AG04449 (cell line): ENCODE measurements at regions not wholly inside any gene's neighbourhood (a gene's known extent, or its start where the extent isn't known, plus 50 kb on each side); places are given as distances from the start of the nearest gene placed in this dataset.

Experiments
- CTCF ChIA-PET: fragments of 350-600 bp; formaldehyde crosslinking; extraction: SDS; loops from one replicate; lab custom pipeline; 2021; ENCODE audit warnings: antibody characterized with exemption; lab: Yijun Ruan, JAX
- POLR2A ChIA-PET: fragments of 400-600, 350-600 bp; formaldehyde crosslinking; extraction: SDS; loops from one replicate; lab custom pipeline; 2020; ENCODE audit warnings: antibody characterized with exemption, inconsistent platforms; lab: Yijun Ruan, JAX
- DNase-seq: peaks from one replicate; pipeline ENCODE4 v3.0.0-alpha.2; 2010; ENCODE audit warnings: low read depth, low spot score
- H3K4me3 ChIP-seq: 2 replicates; pipeline ENCODE4 v1.5.1; 2011; ENCODE audit warnings: low read depth, mild to moderate bottlenecking, control low read depth, low read length
- TF ChIP-seq, protein P1 (sequence below): IDR thresholded peaks from one replicate; pipeline ENCODE4 v1.5.1; 2011; ENCODE audit warnings: mild to moderate bottlenecking, moderate library complexity, low read length, control low read depth, inconsistent platforms; ENCODE audit not compliant: insufficient read depth; ENCODE audit errors: missing control alignments

DNA sequence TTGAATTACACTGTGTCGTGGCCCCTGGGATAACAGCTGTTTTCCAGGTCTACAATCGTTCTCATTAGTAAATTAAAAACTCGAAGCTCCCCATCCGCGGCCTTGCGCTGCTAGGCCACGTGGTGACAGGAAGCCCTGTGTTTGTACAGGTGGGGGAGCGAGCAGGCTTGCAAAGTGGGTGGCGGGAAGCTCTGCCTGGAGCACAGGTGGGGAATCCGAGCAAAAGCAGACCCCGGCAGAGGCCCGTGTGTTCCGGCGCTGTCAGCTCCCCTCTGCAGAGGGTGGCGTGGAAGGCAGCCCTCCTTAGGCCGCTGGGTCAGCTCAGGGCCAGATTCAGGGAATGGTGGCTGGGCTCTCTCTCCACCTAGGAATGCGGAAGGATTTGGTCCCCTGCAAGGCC, 59.5 kb upstream of the ERCC6L2 start:
- POLR2A ChIA-PET: no interaction called here
- TF ChIP-seq, protein P1, sequence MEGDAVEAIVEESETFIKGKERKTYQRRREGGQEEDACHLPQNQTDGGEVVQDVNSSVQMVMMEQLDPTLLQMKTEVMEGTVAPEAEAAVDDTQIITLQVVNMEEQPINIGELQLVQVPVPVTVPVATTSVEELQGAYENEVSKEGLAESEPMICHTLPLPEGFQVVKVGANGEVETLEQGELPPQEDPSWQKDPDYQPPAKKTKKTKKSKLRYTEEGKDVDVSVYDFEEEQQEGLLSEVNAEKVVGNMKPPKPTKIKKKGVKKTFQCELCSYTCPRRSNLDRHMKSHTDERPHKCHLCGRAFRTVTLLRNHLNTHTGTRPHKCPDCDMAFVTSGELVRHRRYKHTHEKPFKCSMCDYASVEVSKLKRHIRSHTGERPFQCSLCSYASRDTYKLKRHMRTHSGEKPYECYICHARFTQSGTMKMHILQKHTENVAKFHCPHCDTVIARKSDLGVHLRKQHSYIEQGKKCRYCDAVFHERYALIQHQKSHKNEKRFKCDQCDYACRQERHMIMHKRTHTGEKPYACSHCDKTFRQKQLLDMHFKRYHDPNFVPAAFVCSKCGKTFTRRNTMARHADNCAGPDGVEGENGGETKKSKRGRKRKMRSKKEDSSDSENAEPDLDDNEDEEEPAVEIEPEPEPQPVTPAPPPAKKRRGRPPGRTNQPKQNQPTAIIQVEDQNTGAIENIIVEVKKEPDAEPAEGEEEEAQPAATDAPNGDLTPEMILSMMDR: no peak
- CTCF ChIA-PET: interaction anchor here (1.2 kb wide), 1 partner anchor 13 kb away, joined by 3 read pairs; no protein-coding TSS in a partner anchor
- no peak for DNase-seq
- no peak overlapping the region for H3K4me3 ChIP-seq

DNA sequence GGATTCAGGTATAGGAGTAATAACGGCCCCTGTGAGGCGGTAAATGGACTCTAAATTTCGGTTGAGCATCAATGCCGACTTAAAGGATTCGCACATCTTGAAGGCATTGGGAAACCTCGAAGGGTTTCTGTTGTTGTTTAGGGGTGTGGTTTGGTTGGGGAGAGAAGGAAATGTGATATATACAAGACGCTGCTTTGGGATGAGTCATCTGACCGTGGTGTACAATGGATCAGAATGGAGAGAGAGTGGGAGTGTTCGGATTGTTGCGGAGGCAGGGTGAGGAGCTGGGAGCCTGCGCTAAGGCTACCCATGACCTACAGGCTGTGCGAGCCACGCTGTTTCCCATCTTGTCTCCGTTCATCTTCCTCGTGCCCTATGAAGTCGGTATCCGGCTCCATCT, 60.4 kb upstream of the ERCC6L2 start:
- ChIA-PET CTCF (no interaction called here), POLR2A (no interaction called here)
- TF ChIP-seq, protein P1: no peak
- no peak for DNase-seq
- no peak overlapping the region for H3K4me3 ChIP-seq

GRCh38 chr9:95813923-95814322, 61.6 kb upstream of the ERCC6L2 start:
- CTCF ChIA-PET: interaction anchor here (0.8 kb wide), 1 partner anchor 9 kb away, joined by 3 read pairs; no protein-coding TSS in a partner anchor
- no peak overlapping the region for H3K4me3 ChIP-seq
- POLR2A ChIA-PET: no interaction called here
- DNase-seq: no peak
- TF ChIP-seq, protein P1: no peak

DNA sequence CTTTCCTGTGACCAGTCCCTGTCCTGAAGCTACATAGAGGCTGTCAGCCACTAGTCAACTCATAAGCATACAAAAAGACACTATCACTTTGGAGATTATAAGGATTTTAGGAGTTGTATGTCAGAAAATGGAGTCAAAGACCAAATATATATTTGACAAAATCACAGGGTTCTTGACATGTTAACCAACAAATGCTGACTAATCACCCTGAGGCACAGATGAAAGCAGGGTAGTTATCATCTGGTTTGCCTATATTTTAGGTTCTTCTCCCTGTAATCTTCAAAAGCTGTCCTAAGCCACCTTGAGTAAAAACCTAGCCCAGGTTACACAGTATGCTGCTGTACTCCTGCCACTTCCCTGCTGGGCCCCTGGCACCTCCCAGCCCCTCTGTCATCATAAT, 64.7 kb upstream of the ERCC6L2 start:
- ChIA-PET CTCF (no interaction called here), POLR2A (no interaction called here)
- no peak overlapping the region for H3K4me3 ChIP-seq
- TF ChIP-seq, protein P1: no peak
- DNase-seq: no peak

GRCh38 chr9:95810133-95810532, 65.4 kb upstream of the ERCC6L2 start:
- POLR2A ChIA-PET: no interaction called here
- no peak overlapping the region for H3K4me3 ChIP-seq
- DNase-seq: no peak
- CTCF ChIA-PET: no interaction called here
- TF ChIP-seq, protein P1: no peak

DNA sequence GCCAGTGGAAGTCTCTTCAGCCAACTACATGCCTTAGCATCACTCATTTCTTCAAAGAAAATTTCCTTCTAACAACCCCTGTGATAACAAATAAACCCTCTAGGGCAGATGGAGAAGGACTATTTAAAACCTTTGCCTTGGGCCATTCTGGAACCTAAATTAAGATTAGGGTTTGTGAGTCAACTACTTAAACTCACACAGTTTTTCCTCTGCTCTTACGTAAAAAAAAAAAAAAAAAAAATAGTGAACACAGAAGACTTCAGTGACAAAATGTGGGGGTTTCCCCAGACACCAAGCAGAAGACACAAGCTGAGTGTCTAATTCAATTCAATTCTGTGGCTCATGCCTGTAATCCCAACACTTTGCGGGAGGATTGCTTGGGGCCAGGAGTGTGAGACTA, 65.8 kb upstream of the ERCC6L2 start:
- TF ChIP-seq, protein P1: no peak
- POLR2A ChIA-PET: no interaction called here
- CTCF ChIA-PET: no interaction called here
- H3K4me3 ChIP-seq: no peak overlapping the region
- DNase-seq: no peak
